Stomach (tissue), 8 donors: ENCODE measurements at regions not wholly inside any gene's neighbourhood (a gene's known extent, or its start where the extent isn't known, plus 50 kb on each side); places are given as distances from the start of the nearest gene placed in this dataset.

Experiments used
- DNase-seq, 2 donors: peaks; one replicate each; pipeline versions ENCODE4 v3.0.0 to v3.0.0-alpha.2; 2013 to 2019
- H3K27ac ChIP-seq, 5 donors: fragments of 200-600 bp in 4 of 5; sonication (generic) in 4 of 5; one replicate each; pipeline ENCODE4 v1.5.1; 2013 to 2019; ENCODE audit warnings: mild to moderate bottlenecking in 1 of 5, moderate library complexity in 1 of 5
- H3K27me3 ChIP-seq, 3 donors: fragments of 200-600 bp; sonication (generic); one replicate each; pipeline ENCODE4 v1.5.1; 2017 to 2019; ENCODE audit warnings: mixed run types in 1 of 3
- H3K36me3 ChIP-seq, 4 donors: fragments of 200-600 bp; sonication (generic); 1 replicate in 3 of 4; 2 replicates in 1 of 4; pipeline ENCODE4 v1.5.1; 2016 to 2019
- H3K4me1 ChIP-seq, 4 donors: fragments of 200-600 bp; sonication (generic); one replicate each; pipeline ENCODE4 v1.5.1; 2016 to 2019
- H3K4me3 ChIP-seq, 4 donors: fragments of 200-600 bp; sonication (generic) in 3 of 4; one replicate each; pipeline ENCODE4 v1.5.1; 2016 to 2019; ENCODE audit warnings: mild to moderate bottlenecking in 1 of 4
- H3K9me3 ChIP-seq, 4 donors: fragments of 200-600 bp; sonication (generic); one replicate each; pipeline ENCODE4 v1.5.1; 2016 to 2019
- EP300 ChIP-seq: sonication (generic); formaldehyde crosslinking; IDR thresholded peaks from one replicate; pipeline ENCODE4 v1.6.1; 2017; ENCODE audit warnings: antibody characterized with exemption
- POLR2A ChIP-seq, 4 donors: fragments of 450-650 bp; IDR thresholded peaks; one replicate each; pipeline ENCODE4 v1.6.1; 2016; ENCODE audit warnings: antibody characterized with exemption in 4 of 4, control low read depth in 2 of 4, mild to moderate bottlenecking in 1 of 4, moderate library complexity in 1 of 4
- POLR2AphosphoS5 ChIP-seq, 3 donors: sonication (generic); formaldehyde crosslinking; IDR thresholded peaks; one replicate each; pipeline ENCODE4 v1.6.1; 2016; ENCODE audit warnings: antibody characterized with exemption in 3 of 3
- WGBS, 5 donors: extraction: QIAGEN DNeasy Blood & Tissue Kit in 3 of 5; methylation state at CpG; one replicate each; pipeline versions ENCODE4 v1.1.5 to v1.1.7; 2013 to 2018; 5-methylcytosine and 5-hydroxymethylcytosine counted together
- intact Hi-C: fragments of 100-400 bp; cut with DNase I; formaldehyde crosslinking; loops from one replicate; pipeline ENCODE4 v1.15.1; 2023; ENCODE audit warnings: low total_unique reads
- TF ChIP-seq, protein P1 (sequence below), 7 experiments: fragments of 450-650 bp in 4 of 7; fragments of 200-600 bp in 3 of 7; sonication (generic) in 3 of 7; IDR thresholded peaks; one replicate each; pipeline ENCODE4 v1.5.1; 2016 to 2019; ENCODE audit warnings: antibody characterized with exemption in 7 of 7, control low read depth in 2 of 7, mild to moderate bottlenecking in 1 of 7
- donor health status: healthy with polysubstance abuse.
- donor health status: Bipolar disorder and iron deficiency.
- donor health status: healthy.

DNA sequence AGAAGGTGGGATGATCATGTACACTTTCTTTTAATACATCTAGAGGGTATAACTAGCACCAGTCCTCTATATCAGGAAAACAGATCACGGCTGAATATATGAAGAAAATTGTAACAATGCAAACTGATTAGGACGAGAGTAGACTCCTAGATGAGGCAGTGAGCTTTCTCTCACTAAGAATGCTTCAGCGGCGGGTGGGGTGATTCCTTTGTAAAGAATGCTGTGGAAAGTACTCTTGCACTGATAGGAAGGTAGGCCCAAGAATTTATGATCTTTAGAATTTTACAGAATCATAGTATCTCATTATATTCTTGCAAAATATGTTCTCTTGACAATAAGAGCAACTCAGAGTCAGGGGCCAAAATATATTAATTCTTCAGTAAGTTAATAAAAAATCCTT lies 133.0 kb downstream of the LMNTD1 start:
- Histone ChIP-seq H3K27me3 (no peaks in the 10 kb centered on the region), H3K4me3 (no peak overlapping the region), H3K36me3 (no peaks in the 10 kb centered on the region), H3K4me1 (peaks cover 0 to 15% (median 7%) of the 10 kb centered on the region in 4 donors), H3K9me3 (no peaks in the 10 kb centered on the region), H3K27ac (no peak overlapping the region)
- no peak for TF ChIP-seq POLR2A (IDR thresholded peaks at IDR 0.05)
- no peak for TF ChIP-seq EP300
- TF ChIP-seq, protein P1, sequence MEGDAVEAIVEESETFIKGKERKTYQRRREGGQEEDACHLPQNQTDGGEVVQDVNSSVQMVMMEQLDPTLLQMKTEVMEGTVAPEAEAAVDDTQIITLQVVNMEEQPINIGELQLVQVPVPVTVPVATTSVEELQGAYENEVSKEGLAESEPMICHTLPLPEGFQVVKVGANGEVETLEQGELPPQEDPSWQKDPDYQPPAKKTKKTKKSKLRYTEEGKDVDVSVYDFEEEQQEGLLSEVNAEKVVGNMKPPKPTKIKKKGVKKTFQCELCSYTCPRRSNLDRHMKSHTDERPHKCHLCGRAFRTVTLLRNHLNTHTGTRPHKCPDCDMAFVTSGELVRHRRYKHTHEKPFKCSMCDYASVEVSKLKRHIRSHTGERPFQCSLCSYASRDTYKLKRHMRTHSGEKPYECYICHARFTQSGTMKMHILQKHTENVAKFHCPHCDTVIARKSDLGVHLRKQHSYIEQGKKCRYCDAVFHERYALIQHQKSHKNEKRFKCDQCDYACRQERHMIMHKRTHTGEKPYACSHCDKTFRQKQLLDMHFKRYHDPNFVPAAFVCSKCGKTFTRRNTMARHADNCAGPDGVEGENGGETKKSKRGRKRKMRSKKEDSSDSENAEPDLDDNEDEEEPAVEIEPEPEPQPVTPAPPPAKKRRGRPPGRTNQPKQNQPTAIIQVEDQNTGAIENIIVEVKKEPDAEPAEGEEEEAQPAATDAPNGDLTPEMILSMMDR (IDR thresholded peaks at IDR 0.05), result no peak
- no peak for TF ChIP-seq POLR2AphosphoS5 (IDR thresholded peaks at IDR 0.05)
- 49 to 71% (median 56%) methylated on average over 4 of the region's 4 CpGs for WGBS, 5 donors
- intact Hi-C loops, result no loop called here
- no peak for DNase-seq

DNA sequence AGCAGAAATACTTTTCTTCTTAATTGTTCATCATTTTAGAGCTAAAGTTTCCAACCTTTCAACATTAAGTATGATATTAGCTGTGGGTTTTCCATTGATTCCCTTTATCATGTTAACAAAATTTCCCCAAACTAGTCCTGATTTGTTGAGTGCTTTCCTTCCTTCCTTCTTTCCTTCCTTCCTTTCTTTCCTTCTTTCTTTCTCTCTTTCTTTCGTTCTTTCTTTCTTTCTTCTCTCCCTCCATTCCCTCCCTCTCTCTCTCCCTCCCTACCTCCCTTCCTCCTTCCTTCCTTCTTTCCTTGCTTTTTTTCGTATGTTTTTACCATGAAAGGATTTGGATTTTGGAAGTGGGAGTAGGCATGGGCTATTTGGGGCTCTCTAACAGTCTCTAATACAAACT lies 133.5 kb downstream of the LMNTD1 start:
- no peak for DNase-seq
- Histone ChIP-seq H3K27ac (no peak overlapping the region), H3K9me3 (no peaks in the 10 kb centered on the region), H3K4me1 (peaks cover 0 to 15% (median 7%) of the 10 kb centered on the region in 4 donors), H3K36me3 (no peaks in the 10 kb centered on the region), H3K4me3 (no peak overlapping the region), H3K27me3 (no peaks in the 10 kb centered on the region)
- TF ChIP-seq EP300 (no peak), POLR2A (IDR thresholded peaks at IDR 0.05) (no peak), POLR2AphosphoS5 (IDR thresholded peaks at IDR 0.05) (no peak)
- 58 to 81% (median 76%) methylated on average over 2 of the region's 2 CpGs for WGBS, 5 donors
- intact Hi-C loops, result no loop called here

DNA sequence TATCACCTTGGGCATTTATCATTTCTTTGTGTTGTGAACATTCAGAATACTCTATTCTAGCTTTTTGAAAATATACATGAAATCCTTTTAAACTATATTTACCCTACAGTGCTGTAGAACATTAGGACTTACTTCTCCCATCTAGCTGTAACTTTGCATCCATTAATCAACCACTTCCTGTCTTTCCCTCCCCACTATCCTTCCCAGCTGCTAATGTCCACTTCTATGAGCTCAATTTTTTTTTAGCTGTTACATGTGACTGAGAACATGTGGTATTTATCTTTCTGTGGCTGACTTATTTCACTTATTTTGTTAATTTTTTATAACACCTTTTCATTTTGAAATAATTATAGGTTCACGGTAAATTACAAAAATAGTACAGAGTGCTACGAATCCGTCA lies 136.0 kb downstream of the LMNTD1 start:
- H3K27ac ChIP-seq, result no peak overlapping the region
- WGBS, 5 donors, result 74 to 84% (median 77%) methylated on average over 3 of the region's 3 CpGs
- no peaks in the 10 kb centered on the region for H3K4me1 ChIP-seq
- H3K36me3 ChIP-seq, result no peaks in the 10 kb centered on the region
- intact Hi-C loops, result no loop called here
- DNase-seq, result peak in 1 of 2 donors; percentile 35
- H3K4me3 ChIP-seq, result no peak overlapping the region
- no peaks in the 10 kb centered on the region for H3K27me3 ChIP-seq
- TF ChIP-seq POLR2A (IDR thresholded peaks at IDR 0.05), result no peak
- TF ChIP-seq POLR2AphosphoS5 (IDR thresholded peaks at IDR 0.05), result no peak
- TF ChIP-seq, protein P1 (IDR thresholded peaks at IDR 0.05), result no peak
- TF ChIP-seq EP300, result no peak
- no peaks in the 10 kb centered on the region for H3K9me3 ChIP-seq

DNA sequence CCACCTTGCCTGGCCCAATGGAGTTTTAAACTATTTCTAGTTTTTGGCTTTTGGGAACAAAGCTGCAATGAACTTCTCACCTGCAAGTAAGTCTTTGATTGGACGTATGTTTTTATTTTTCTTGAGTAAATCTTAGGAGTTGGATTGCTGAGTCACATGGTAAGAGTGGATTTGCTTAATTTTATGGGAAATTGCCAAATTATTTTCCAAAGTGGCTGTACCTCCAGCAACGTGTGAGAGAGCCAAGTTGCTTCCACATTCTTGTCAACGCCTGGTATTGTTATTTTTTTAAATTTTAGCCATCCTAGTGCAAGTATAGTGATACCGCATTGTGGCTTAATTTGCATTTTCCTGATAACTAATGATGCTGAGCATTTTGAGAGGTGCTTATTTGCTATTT lies 136.6 kb downstream of the LMNTD1 start:
- no peak overlapping the region for H3K27ac ChIP-seq
- H3K4me1 ChIP-seq, result no peaks in the 10 kb centered on the region
- no peaks in the 10 kb centered on the region for H3K9me3 ChIP-seq
- DNase-seq, result no peak
- no peaks in the 10 kb centered on the region for H3K27me3 ChIP-seq
- no peak overlapping the region for H3K4me3 ChIP-seq
- TF ChIP-seq, protein P1 (IDR thresholded peaks at IDR 0.05), result no peak
- TF ChIP-seq POLR2A (IDR thresholded peaks at IDR 0.05) (no peak), EP300 (no peak), POLR2AphosphoS5 (IDR thresholded peaks at IDR 0.05) (no peak)
- H3K36me3 ChIP-seq, result no peaks in the 10 kb centered on the region
- intact Hi-C loops, result no loop called here
- WGBS, 5 donors, result 42 to 60% (median 57%) methylated on average over 4 of the region's 4 CpGs

DNA sequence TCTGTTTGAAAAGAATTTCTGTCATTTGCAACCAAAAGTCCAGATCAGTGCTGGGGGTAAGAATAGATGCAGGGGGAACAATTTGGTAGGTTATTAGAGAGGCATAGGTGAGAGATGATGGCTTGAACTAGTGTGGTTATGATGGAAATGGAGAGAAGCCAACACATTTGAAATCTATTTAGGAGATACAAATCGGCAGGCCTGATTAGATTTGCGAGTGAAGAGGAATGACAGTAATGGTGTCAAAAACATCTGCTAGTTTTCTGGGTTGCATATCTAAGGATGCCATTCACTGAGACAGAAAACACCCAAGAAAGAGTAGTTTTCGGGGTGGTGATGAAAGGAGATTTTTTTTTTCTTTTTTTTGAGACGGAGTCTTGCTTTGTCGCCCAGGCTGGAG lies 138.1 kb downstream of the LMNTD1 start:
- 82 to 94% (median 88%) methylated on average over 5 of the region's 5 CpGs for WGBS, 5 donors
- H3K4me3 ChIP-seq, result no peak overlapping the region
- H3K27me3 ChIP-seq, result no peaks in the 10 kb centered on the region
- H3K27ac ChIP-seq, result no peak overlapping the region
- TF ChIP-seq POLR2A (IDR thresholded peaks at IDR 0.05) (no peak), POLR2AphosphoS5 (IDR thresholded peaks at IDR 0.05) (no peak), EP300 (no peak)
- TF ChIP-seq, protein P1 (IDR thresholded peaks at IDR 0.05), result no peak
- no peaks in the 10 kb centered on the region for H3K9me3 ChIP-seq
- no peak for DNase-seq
- H3K36me3 ChIP-seq, result no peaks in the 10 kb centered on the region
- H3K4me1 ChIP-seq, result no peaks in the 10 kb centered on the region
- intact Hi-C loops, result no loop called here
